H54 (cell line): ENCODE measurements at regions not wholly inside any gene's neighbourhood (a gene's known extent, or its start where the extent isn't known, plus 50 kb on each side); places are given as distances from the start of the nearest gene placed in this dataset.

Experiments
- DNase-seq: peaks from one replicate; pipeline ENCODE4 v3.0.0; 2011; ENCODE audit warnings: low spot score, mixed read lengths; ENCODE audit not compliant: insufficient read length
- FAIRE-seq: peaks from 3 replicates; lab custom pipeline; 2011; peaks lifted over from hg19 to GRCh38; lab: Jason Lieb, UNC
- POLR2A ChIP-seq: IDR thresholded peaks from 2 replicates; pipeline ENCODE4 v1.6.1; 2011; ENCODE audit warnings: low read depth, mild to moderate bottlenecking, low read length

GRCh38 chr6:4280707-4281106 is 145.3 kb upstream of the ECI2 start:
- no peak for TF ChIP-seq POLR2A
- peak; percentile 84 for DNase-seq
- FAIRE-seq = peak; percentile 96

- DNase-seq (no peak), FAIRE-seq (no peak)
- no peak for TF ChIP-seq POLR2A
Measured at GRCh38 chr6:4280031-4280430, 144.7 kb upstream of the ECI2 start.

- TF ChIP-seq POLR2A = no peak
- DNase-seq = no peak
- no peak for FAIRE-seq
Measured at GRCh38 chr6:4274382-4275082, 139.2 kb upstream of the ECI2 start.

GRCh38 chr6:4272996-4273395 is 137.6 kb upstream of the ECI2 start:
- DNase-seq (no peak), FAIRE-seq (no peak)
- no peak for TF ChIP-seq POLR2A

- TF ChIP-seq POLR2A = no peak
- FAIRE-seq = no peak
- DNase-seq = no peak
Measured at GRCh38 chr6:4271761-4272470, 136.5 kb upstream of the ECI2 start.

GRCh38 chr6:4270776-4271175 is 135.4 kb upstream of the ECI2 start:
- no peak for DNase-seq
- TF ChIP-seq POLR2A = no peak
- no peak for FAIRE-seq

- TF ChIP-seq POLR2A = no peak
- DNase-seq = no peak
- FAIRE-seq = no peak
Measured at GRCh38 chr6:4270001-4270400, 134.6 kb upstream of the ECI2 start.

- TF ChIP-seq POLR2A = no peak
- DNase-seq (no peak), FAIRE-seq (no peak)
Measured at GRCh38 chr6:4268171-4268570, 132.8 kb upstream of the ECI2 start.

GRCh38 chr6:4265740-4266139 is 130.4 kb upstream of the ECI2 start:
- DNase-seq = no peak
- no peak for FAIRE-seq
- TF ChIP-seq POLR2A = no peak

- no peak for DNase-seq
- no peak for FAIRE-seq
- no peak for TF ChIP-seq POLR2A
Measured at GRCh38 chr6:4264601-4265000, 129.2 kb upstream of the ECI2 start.

GRCh38 chr6:4264081-4264480 is 128.7 kb upstream of the ECI2 start:
- FAIRE-seq (no peak), DNase-seq (no peak)

GRCh38 chr6:4262526-4262925 is 127.2 kb upstream of the ECI2 start:
- no peak for DNase-seq
- no peak for FAIRE-seq
- TF ChIP-seq POLR2A = no peak

More at GRCh38 chr6:4264081-4264480, 128.7 kb upstream of the ECI2 start:
- TF ChIP-seq POLR2A = no peak

- no peak for DNase-seq
- no peak for FAIRE-seq
- TF ChIP-seq POLR2A = no peak
Measured at GRCh38 chr6:4259391-4259790, 124.0 kb upstream of the ECI2 start.

- FAIRE-seq (no peak), DNase-seq (no peak)
- TF ChIP-seq POLR2A = no peak
Measured at GRCh38 chr6:4258733-4259132, 123.4 kb upstream of the ECI2 start.

GRCh38 chr6:4256969-4257368 is 121.6 kb upstream of the ECI2 start:
- FAIRE-seq (no peak), DNase-seq (no peak)
- TF ChIP-seq POLR2A = no peak
